ENCODE measurements at regions not wholly inside any gene's neighbourhood (a gene's known extent, or its start where the extent isn't known, plus 50 kb on each side); places are given as distances from the start of the nearest gene placed in this dataset.
A peak's percentile ranks its signal among the peaks of the same experiment; 100 is the strongest.
"Not testable (repeated sequence)": the region's sequence is repeated elsewhere in the genome, so short reads cannot be mapped to it uniquely, and the experiment has no call there.

GRCh38 chr2:35441575-35441974 lies 914.0 kb upstream of the CRIM1 start:
- not testable (repeated sequence) for ATAC-seq (ENCODE audit: low read depth in 2 of 2); H3K4me1 ChIP-seq (ENCODE audit: control insufficient read depth, insufficient read depth, low read length, poor library complexity, severe bottlenecking); H3K4me1 Mint-ChIP-seq; H3K9me3 Mint-ChIP-seq; H3K27me3 Mint-ChIP-seq; H3K9me3 ChIP-seq (ENCODE audit: control insufficient read depth in 2 of 2, low read length in 2 of 2); H3K27ac Mint-ChIP-seq; H3K27me3 ChIP-seq (ENCODE audit: control insufficient read depth, insufficient read depth, low read length); DNase-seq; H3K27ac ChIP-seq (ENCODE audit: insufficient read depth, low read length, poor library complexity, severe bottlenecking); H3K36me3 ChIP-seq (ENCODE audit: control insufficient read depth, insufficient read depth, low read length); H3K36me3 Mint-ChIP-seq; H3K4me3 Mint-ChIP-seq; H3K4me3 ChIP-seq (ENCODE audit: low read depth, low read length)

GRCh38 chr2:35440308-35440707 lies 915.3 kb upstream of the CRIM1 start:
- not testable (repeated sequence) for H3K9me3 ChIP-seq (ENCODE audit: control insufficient read depth in 2 of 2, low read length in 2 of 2); H3K27ac Mint-ChIP-seq; H3K4me3 ChIP-seq (ENCODE audit: low read depth, low read length); H3K4me1 Mint-ChIP-seq; H3K4me3 Mint-ChIP-seq; DNase-seq; H3K27me3 Mint-ChIP-seq; H3K27me3 ChIP-seq (ENCODE audit: control insufficient read depth, insufficient read depth, low read length); ATAC-seq (ENCODE audit: low read depth in 2 of 2); H3K9me3 Mint-ChIP-seq; H3K27ac ChIP-seq (ENCODE audit: insufficient read depth, low read length, poor library complexity, severe bottlenecking); H3K36me3 ChIP-seq (ENCODE audit: control insufficient read depth, insufficient read depth, low read length); H3K4me1 ChIP-seq (ENCODE audit: control insufficient read depth, insufficient read depth, low read length, poor library complexity, severe bottlenecking); H3K36me3 Mint-ChIP-seq

- not testable (repeated sequence) for H3K27ac ChIP-seq (ENCODE audit: insufficient read depth, low read length, poor library complexity, severe bottlenecking); ATAC-seq (ENCODE audit: low read depth in 2 of 2); H3K36me3 ChIP-seq (ENCODE audit: control insufficient read depth, insufficient read depth, low read length); H3K4me1 Mint-ChIP-seq; H3K27me3 Mint-ChIP-seq; H3K4me3 Mint-ChIP-seq; H3K4me1 ChIP-seq (ENCODE audit: control insufficient read depth, insufficient read depth, low read length, poor library complexity, severe bottlenecking); H3K4me3 ChIP-seq (ENCODE audit: low read depth, low read length); H3K36me3 Mint-ChIP-seq; H3K9me3 Mint-ChIP-seq; H3K27me3 ChIP-seq (ENCODE audit: control insufficient read depth, insufficient read depth, low read length); H3K27ac Mint-ChIP-seq; DNase-seq; H3K9me3 ChIP-seq (ENCODE audit: control insufficient read depth in 2 of 2, low read length in 2 of 2)
Measured at GRCh38 chr2:35436893-35437292, 918.7 kb upstream of the CRIM1 start.

GRCh38 chr2:35428548-35428947 lies 927.0 kb upstream of the CRIM1 start:
- no peak overlapping the region for H3K27ac Mint-ChIP-seq
- H3K9me3 Mint-ChIP-seq = peaks cover 0 to 8% (median 5%) of the 10 kb centered on the region in 7 donors

GRCh38 chr2:35421485-35421884 lies 934.1 kb upstream of the CRIM1 start:
- no peaks in the 10 kb centered on the region for H3K36me3 Mint-ChIP-seq
- no peak overlapping the region for H3K4me3 Mint-ChIP-seq
- no peak overlapping the region for H3K4me3 ChIP-seq (ENCODE audit: low read depth, low read length)
- ATAC-seq (ENCODE audit: low read depth in 2 of 2) (no peak), DNase-seq (no peak)
- no peak overlapping the region for H3K27ac ChIP-seq (ENCODE audit: insufficient read depth, low read length, poor library complexity, severe bottlenecking)
- H3K9me3 ChIP-seq (ENCODE audit: control insufficient read depth in 2 of 2, low read length in 2 of 2) = no peaks in the 10 kb centered on the region
- no peaks in the 10 kb centered on the region for H3K36me3 ChIP-seq (ENCODE audit: control insufficient read depth, insufficient read depth, low read length)
- H3K4me1 ChIP-seq (ENCODE audit: control insufficient read depth, insufficient read depth, low read length, poor library complexity, severe bottlenecking) = no peaks in the 10 kb centered on the region
- no peak overlapping the region for H3K27ac Mint-ChIP-seq
- H3K27me3 Mint-ChIP-seq = no peaks in the 10 kb centered on the region
- H3K27me3 ChIP-seq (ENCODE audit: control insufficient read depth, insufficient read depth, low read length) = no peaks in the 10 kb centered on the region
- no peaks in the 10 kb centered on the region for H3K4me1 Mint-ChIP-seq
- peaks cover 2 to 14% (median 4%) of the 10 kb centered on the region in 7 donors for H3K9me3 Mint-ChIP-seq

More at GRCh38 chr2:35428548-35428947, 927.0 kb upstream of the CRIM1 start:
- ATAC-seq (ENCODE audit: low read depth in 2 of 2) (no peak), DNase-seq (peak in 1 of 3 donors; percentile 9)
- H3K36me3 Mint-ChIP-seq = no peaks in the 10 kb centered on the region
- Histone ChIP-seq H3K27ac (ENCODE audit: insufficient read depth, low read length, poor library complexity, severe bottlenecking) (no peak overlapping the region), H3K36me3 (ENCODE audit: control insufficient read depth, insufficient read depth, low read length) (no peaks in the 10 kb centered on the region), H3K4me3 (ENCODE audit: low read depth, low read length) (no peak overlapping the region), H3K9me3 (ENCODE audit: control insufficient read depth in 2 of 2, low read length in 2 of 2) (no peaks in the 10 kb centered on the region), H3K27me3 (ENCODE audit: control insufficient read depth, insufficient read depth, low read length) (no peaks in the 10 kb centered on the region), H3K4me1 (ENCODE audit: control insufficient read depth, insufficient read depth, low read length, poor library complexity, severe bottlenecking) (no peaks in the 10 kb centered on the region)
- H3K4me3 Mint-ChIP-seq = no peak overlapping the region
- no peaks in the 10 kb centered on the region for H3K27me3 Mint-ChIP-seq
- H3K4me1 Mint-ChIP-seq = no peaks in the 10 kb centered on the region

- no peaks in the 10 kb centered on the region for H3K4me1 ChIP-seq (ENCODE audit: control insufficient read depth, insufficient read depth, low read length, poor library complexity, severe bottlenecking)
- no peaks in the 10 kb centered on the region for H3K36me3 ChIP-seq (ENCODE audit: control insufficient read depth, insufficient read depth, low read length)
- no peak overlapping the region for H3K27ac ChIP-seq (ENCODE audit: insufficient read depth, low read length, poor library complexity, severe bottlenecking)
- Mint-ChIP-seq H3K27ac (no peak overlapping the region), H3K9me3 (peaks cover 0 to 12% (median 3%) of the 10 kb centered on the region in 7 donors), H3K36me3 (no peaks in the 10 kb centered on the region), H3K27me3 (no peaks in the 10 kb centered on the region), H3K4me3 (no peak overlapping the region), H3K4me1 (no peaks in the 10 kb centered on the region)
- no peaks in the 10 kb centered on the region for H3K27me3 ChIP-seq (ENCODE audit: control insufficient read depth, insufficient read depth, low read length)
- H3K9me3 ChIP-seq (ENCODE audit: control insufficient read depth in 2 of 2, low read length in 2 of 2) = no peaks in the 10 kb centered on the region
- ATAC-seq (ENCODE audit: low read depth in 2 of 2) (no peak), DNase-seq (no peak)
- H3K4me3 ChIP-seq (ENCODE audit: low read depth, low read length) = no peak overlapping the region
Measured at GRCh38 chr2:35417293-35417692, 938.3 kb upstream of the CRIM1 start.

- Mint-ChIP-seq H3K27me3 (no peaks in the 10 kb centered on the region), H3K27ac (no peak overlapping the region), H3K4me3 (no peak overlapping the region), H3K9me3 (peaks cover 0 to 12% (median 2%) of the 10 kb centered on the region in 7 donors), H3K4me1 (no peaks in the 10 kb centered on the region), H3K36me3 (no peaks in the 10 kb centered on the region)
- DNase-seq = no peak
- Histone ChIP-seq H3K4me3 (ENCODE audit: low read depth, low read length) (no peak overlapping the region), H3K27ac (ENCODE audit: insufficient read depth, low read length, poor library complexity, severe bottlenecking) (no peak overlapping the region), H3K9me3 (ENCODE audit: control insufficient read depth in 2 of 2, low read length in 2 of 2) (no peaks in the 10 kb centered on the region), H3K36me3 (ENCODE audit: control insufficient read depth, insufficient read depth, low read length) (no peaks in the 10 kb centered on the region), H3K4me1 (ENCODE audit: control insufficient read depth, insufficient read depth, low read length, poor library complexity, severe bottlenecking) (no peaks in the 10 kb centered on the region), H3K27me3 (ENCODE audit: control insufficient read depth, insufficient read depth, low read length) (no peaks in the 10 kb centered on the region)
- no peak for ATAC-seq (ENCODE audit: low read depth in 2 of 2)
Measured at GRCh38 chr2:35416391-35417140, 939.0 kb upstream of the CRIM1 start.

GRCh38 chr2:35415942-35416341 lies 939.6 kb upstream of the CRIM1 start:
- H3K27me3 ChIP-seq (ENCODE audit: control insufficient read depth, insufficient read depth, low read length) = no peaks in the 10 kb centered on the region
- H3K36me3 ChIP-seq (ENCODE audit: control insufficient read depth, insufficient read depth, low read length) = no peaks in the 10 kb centered on the region
- Mint-ChIP-seq H3K36me3 (no peaks in the 10 kb centered on the region), H3K9me3 (peaks cover 0 to 9% (median 2%) of the 10 kb centered on the region in 7 donors), H3K4me3 (no peak overlapping the region), H3K27ac (peak overlapping the region in 1 of 3 donors; percentile 34), H3K27me3 (no peaks in the 10 kb centered on the region), H3K4me1 (no peaks in the 10 kb centered on the region)
- H3K9me3 ChIP-seq (ENCODE audit: control insufficient read depth in 2 of 2, low read length in 2 of 2) = no peaks in the 10 kb centered on the region
- no peaks in the 10 kb centered on the region for H3K4me1 ChIP-seq (ENCODE audit: control insufficient read depth, insufficient read depth, low read length, poor library complexity, severe bottlenecking)
- DNase-seq (no peak), ATAC-seq (ENCODE audit: low read depth in 2 of 2) (no peak)
- H3K4me3 ChIP-seq (ENCODE audit: low read depth, low read length) = no peak overlapping the region
- no peak overlapping the region for H3K27ac ChIP-seq (ENCODE audit: insufficient read depth, low read length, poor library complexity, severe bottlenecking)

Data from CD4-positive, CD25-positive, alpha-beta regulatory T cell (primary cell).